AG04450 (cell line): ENCODE measurements at regions not wholly inside any gene's neighbourhood (a gene's known extent, or its start where the extent isn't known, plus 50 kb on each side); places are given as distances from the start of the nearest gene placed in this dataset.

Source experiments
- CTCF ChIA-PET: fragments of 300-600, 350-600 bp; formaldehyde crosslinking; extraction: SDS; loops from one replicate; lab custom pipeline; 2022; ENCODE audit warnings: antibody characterized with exemption, inconsistent platforms; lab: Charles Lee
- POLR2A ChIA-PET: fragments of 350-600 bp; formaldehyde crosslinking; extraction: SDS; loops from one replicate; lab custom pipeline; 2021; ENCODE audit warnings: antibody characterized with exemption, inconsistent platforms; lab: Yijun Ruan, JAX
- DNase-seq: peaks from one replicate; pipeline ENCODE4 v3.0.0-alpha.2; 2011; ENCODE audit warnings: low read depth, low spot score
- H3K27ac ChIP-seq: one replicate; pipeline ENCODE4 v1.5.1; 2012; ENCODE audit warnings: low read depth, low read length, control low read depth
- H3K27me3 ChIP-seq: one replicate; pipeline ENCODE4 v1.6.0; 2012; ENCODE audit warnings: low read length; ENCODE audit not compliant: control insufficient read depth, insufficient read depth
- H3K4me3 ChIP-seq: 2 replicates; pipeline ENCODE4 v1.5.1; 2011; ENCODE audit warnings: mild to moderate bottlenecking, low read depth, low read length, control low read depth
- H3K9me3 ChIP-seq: 2 replicates; pipeline ENCODE4 v1.5.1; 2012; ENCODE audit warnings: low read length; ENCODE audit not compliant: control insufficient read depth, insufficient read depth
- CTCF ChIP-seq: IDR thresholded peaks from 2 replicates; pipeline ENCODE4 v1.5.1; 2011; ENCODE audit warnings: low read depth, low read length, control low read depth, inconsistent platforms

- H3K4me3 ChIP-seq = no peak overlapping the region
- TF ChIP-seq CTCF = no peak
- no peak for DNase-seq
- H3K27me3 ChIP-seq = no peaks in the 10 kb centered on the region
- H3K27ac ChIP-seq = no peak overlapping the region
- POLR2A ChIA-PET = no interaction called here
- CTCF ChIA-PET = no interaction called here
- H3K9me3 ChIP-seq = no peaks in the 10 kb centered on the region
Observed at GRCh38 chr6:71665931-71666330, 220.4 kb upstream of the RIMS1 start.

- H3K27ac ChIP-seq = no peak overlapping the region
- no peak for TF ChIP-seq CTCF
- no peak for DNase-seq
- H3K27me3 ChIP-seq = no peaks in the 10 kb centered on the region
- POLR2A ChIA-PET = no interaction called here
- CTCF ChIA-PET = no interaction called here
- H3K9me3 ChIP-seq = no peaks in the 10 kb centered on the region
- no peak overlapping the region for H3K4me3 ChIP-seq
Observed at GRCh38 chr6:71672876-71673275, 213.5 kb upstream of the RIMS1 start.

- Histone ChIP-seq H3K4me3 (no peak overlapping the region), H3K9me3 (no peaks in the 10 kb centered on the region), H3K27ac (no peak overlapping the region), H3K27me3 (no peaks in the 10 kb centered on the region)
- TF ChIP-seq CTCF = no peak
- ChIA-PET POLR2A (no interaction called here), CTCF (no interaction called here)
- DNase-seq = no peak
Observed at GRCh38 chr6:71675386-71675785, 211.0 kb upstream of the RIMS1 start.

GRCh38 chr6:71676298-71676697 is 210.1 kb upstream of the RIMS1 start:
- no peak overlapping the region for H3K4me3 ChIP-seq
- no peak for TF ChIP-seq CTCF
- CTCF ChIA-PET = no interaction called here
- H3K27ac ChIP-seq = no peak overlapping the region
- no peaks in the 10 kb centered on the region for H3K27me3 ChIP-seq
- no peaks in the 10 kb centered on the region for H3K9me3 ChIP-seq
- no peak for DNase-seq
- POLR2A ChIA-PET = no interaction called here

GRCh38 chr6:71678091-71678490 is 208.3 kb upstream of the RIMS1 start:
- Histone ChIP-seq H3K9me3 (no peaks in the 10 kb centered on the region), H3K27me3 (peaks cover 2% of the 10 kb centered on the region), H3K27ac (no peak overlapping the region), H3K4me3 (no peak overlapping the region)
- POLR2A ChIA-PET = no interaction called here
- CTCF ChIA-PET = no interaction called here
- TF ChIP-seq CTCF = no peak
- DNase-seq = no peak
